Left colon (tissue), 2 donors: ENCODE measurements at regions not wholly inside any gene's neighbourhood (a gene's known extent, or its start where the extent isn't known, plus 50 kb on each side); places are given as distances from the start of the nearest gene placed in this dataset.

ENCODE experiments used
- ATAC-seq: fragments of 200-7000 bp; cut with Tn5 transposase; one replicate; pipeline ENCODE4 v1.9.1; 2020; ENCODE audit warnings: mild to moderate bottlenecking, moderate library complexity
- DNase-seq, 2 donors: peaks; one replicate each; pipeline ENCODE4 v3.0.0-alpha.2; 2020
- intact Hi-C, 2 donors: fragments of 100-400 bp; cut with DNase I in 1 of 2; cut with micrococcal nuclease in 1 of 2; formaldehyde crosslinking; loops; one replicate each; pipeline versions ENCODE4 v1.11.2 to v1.14.0; 2022; cut with DNase I, micrococcal nuclease
- donor health status: DM: no; HTN: no; CAD: no.
- donor health status: DM: yes; HTN: yes; CAD: no.

DNA sequence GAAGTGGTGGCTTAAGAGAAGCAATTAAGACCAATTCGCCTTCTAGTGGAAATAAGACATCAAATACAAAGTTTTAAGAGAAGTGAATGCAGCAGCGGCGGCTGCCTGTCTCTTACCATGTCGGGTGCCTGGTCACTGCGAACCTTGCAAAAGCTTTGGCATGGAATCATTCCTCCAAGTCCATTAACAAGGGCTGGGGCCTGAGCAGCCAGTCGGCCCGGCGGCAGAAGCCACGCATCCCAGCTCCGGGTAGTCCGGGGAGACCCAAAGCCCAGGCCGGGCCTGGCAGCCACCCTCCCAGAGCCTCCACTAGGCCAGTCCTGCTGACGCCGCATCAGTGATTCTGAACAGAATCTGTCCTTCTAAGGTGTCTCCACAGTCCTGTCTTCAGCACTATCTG, 321.0 kb downstream of the TMEM121 start:
- DNase-seq (no peak), ATAC-seq (no peak)
- intact Hi-C loops = no loop called here

DNA sequence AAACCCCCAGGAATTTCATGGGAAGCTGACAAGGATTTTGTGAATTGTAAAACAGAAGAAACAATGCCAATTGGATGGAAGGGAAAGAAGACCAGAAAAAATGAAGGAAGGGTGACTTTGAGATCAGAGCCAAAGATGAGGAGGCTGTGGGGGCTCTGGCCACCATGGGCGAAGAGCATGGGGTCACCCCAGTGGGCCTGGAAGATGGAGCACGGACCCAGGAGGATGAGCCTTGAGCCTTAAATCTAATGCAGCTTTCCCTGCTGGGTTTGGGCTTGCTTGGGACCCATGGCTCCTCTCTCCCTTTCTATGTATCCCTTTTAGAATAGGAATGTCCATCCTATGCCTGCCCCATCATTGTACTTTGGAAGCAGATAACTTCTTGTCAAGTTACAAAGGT, 322.2 kb downstream of the TMEM121 start:
- no peak for DNase-seq
- ATAC-seq = no peak
- intact Hi-C loops = no loop called here

- DNase-seq (no peak), ATAC-seq (no peak)
- intact Hi-C loops = no loop called here
Measured at GRCh38 chr14:105849933-105850626, 323.7 kb downstream of the TMEM121 start.

GRCh38 chr14:105850853-105851581, 324.6 kb downstream of the TMEM121 start:
- DNase-seq = no peak
- no peak for ATAC-seq
- intact Hi-C loops = no loop called here

GRCh38 chr14:105851716-105852377, 325.5 kb downstream of the TMEM121 start:
- ATAC-seq (no peak), DNase-seq (no peak)
- intact Hi-C loops = no loop called here

DNA sequence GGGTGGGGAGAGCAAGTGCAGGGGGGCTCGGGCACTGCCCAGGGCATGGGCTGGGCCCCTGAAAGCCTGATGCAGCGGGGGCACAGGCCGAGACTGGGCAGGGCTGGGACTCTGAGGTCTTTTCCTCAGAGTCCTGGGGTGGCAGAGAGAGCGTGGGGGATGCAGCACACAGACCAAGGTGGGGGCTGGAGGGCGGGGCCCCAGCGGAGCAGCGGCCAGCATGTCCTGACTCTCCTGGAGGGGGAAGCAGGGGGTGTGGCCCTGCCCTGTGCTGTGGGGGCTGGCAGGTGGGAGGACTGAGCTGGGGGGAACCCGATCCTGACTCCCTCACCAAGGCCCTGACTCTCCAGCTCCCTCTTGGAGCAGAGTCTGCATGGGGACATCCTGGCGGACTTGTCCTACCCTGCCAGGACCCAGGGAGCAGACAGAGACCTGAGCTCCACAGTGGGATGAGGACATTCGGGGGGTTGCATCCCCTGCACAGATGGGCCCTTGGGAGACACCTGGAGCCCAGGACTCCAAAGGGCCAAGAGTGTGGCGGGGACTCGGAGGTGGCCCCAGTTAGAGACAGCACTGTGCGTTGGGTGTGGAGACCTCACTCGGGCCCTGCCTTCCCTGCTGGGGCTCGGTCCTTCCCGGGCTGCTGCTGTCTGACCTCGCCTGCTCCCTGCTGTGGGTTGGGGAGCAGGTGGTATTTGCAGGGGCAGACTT, 326.1 kb downstream of the TMEM121 start:
- ATAC-seq (no peak), DNase-seq (no peak)
- intact Hi-C loops = no loop called here

- intact Hi-C loops = no loop called here
- DNase-seq = no peak
- no peak for ATAC-seq
Measured at GRCh38 chr14:105853089-105853906, 326.9 kb downstream of the TMEM121 start.

- ATAC-seq (no peak), DNase-seq (no peak)
- intact Hi-C loops = no loop called here
Measured at GRCh38 chr14:105853907-105854599, 327.7 kb downstream of the TMEM121 start.

GRCh38 chr14:105854600-105855245, 328.3 kb downstream of the TMEM121 start:
- intact Hi-C loops = no loop called here
- ATAC-seq = no peak
- DNase-seq = peak in 1 of 2 donors; percentile 18

GRCh38 chr14:105855246-105855892, 329.0 kb downstream of the TMEM121 start:
- intact Hi-C loops = no loop called here
- ATAC-seq (no peak), DNase-seq (peak in 1 of 2 donors; percentile 23)

DNA sequence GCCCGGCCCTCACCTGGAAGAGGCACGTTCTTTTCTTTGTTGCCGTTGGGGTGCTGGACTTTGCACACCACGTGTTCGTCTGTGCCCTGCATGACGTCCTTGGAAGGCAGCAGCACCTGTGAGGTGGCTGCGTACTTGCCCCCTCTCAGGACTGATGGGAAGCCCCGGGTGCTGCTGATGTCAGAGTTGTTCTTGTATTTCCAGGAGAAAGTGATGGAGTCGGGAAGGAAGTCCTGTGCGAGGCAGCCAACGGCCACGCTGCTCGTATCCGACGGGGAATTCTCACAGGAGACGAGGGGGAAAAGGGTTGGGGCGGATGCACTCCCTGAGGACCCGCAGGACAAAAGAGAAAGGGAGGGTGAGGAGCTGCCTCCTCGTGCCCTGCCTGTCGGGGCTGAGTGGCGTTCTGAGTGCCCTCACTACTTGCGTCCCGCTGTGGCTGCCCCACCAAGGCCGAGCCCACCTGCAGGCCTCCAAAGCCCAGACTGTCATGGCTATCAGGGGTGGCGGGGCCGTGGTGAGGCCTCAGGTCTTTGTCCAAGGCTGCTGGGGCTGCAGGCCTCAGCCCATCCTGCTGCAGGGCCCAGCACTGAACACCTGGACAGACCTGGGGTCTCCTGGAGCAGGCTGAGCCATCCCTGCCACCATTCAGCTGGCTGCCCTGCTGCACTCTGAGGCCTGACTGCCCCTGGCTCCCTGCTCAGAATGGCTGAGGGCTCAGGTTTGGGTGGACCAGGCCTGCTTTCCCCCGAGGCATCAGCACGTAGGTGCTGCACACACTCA, 329.7 kb downstream of the TMEM121 start:
- intact Hi-C loops = no loop called here
- DNase-seq (peak in 1 of 2 donors; percentile 18), ATAC-seq (no peak)

GRCh38 chr14:105856676-105857219, 330.4 kb downstream of the TMEM121 start:
- ATAC-seq (no peak), DNase-seq (peak in 1 of 2 donors; percentile 21)
- intact Hi-C loops = no loop called here

DNA sequence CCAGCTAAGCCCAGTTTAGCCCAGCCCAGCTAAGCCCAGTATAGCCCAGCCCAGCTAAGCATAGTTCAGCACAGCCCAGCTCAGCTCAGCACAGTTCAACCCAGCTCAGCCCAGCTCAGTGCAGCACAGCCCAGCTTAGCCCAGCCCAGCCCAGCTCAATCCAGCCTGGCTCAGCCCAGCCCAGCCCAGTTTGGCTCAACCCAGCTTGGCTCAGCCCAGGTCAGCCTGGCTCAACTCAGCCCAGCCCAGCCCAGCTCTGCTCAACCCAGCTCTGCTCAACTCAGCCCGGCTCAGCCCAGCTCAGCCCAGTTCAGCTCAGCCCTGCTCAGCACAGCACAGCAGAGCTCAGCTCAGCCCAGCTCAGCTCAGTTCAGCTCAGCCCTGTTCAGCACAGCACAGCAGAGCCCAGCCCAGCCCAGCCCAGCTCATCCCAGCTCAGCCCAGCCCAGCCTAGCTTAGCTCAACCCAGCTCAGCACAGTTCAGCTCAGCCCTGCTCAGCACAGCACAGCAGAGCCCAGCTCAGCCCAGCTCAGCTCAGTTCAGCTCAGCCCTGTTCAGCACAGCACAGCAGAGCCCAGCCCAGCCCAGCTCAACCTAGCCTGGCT, 330.9 kb downstream of the TMEM121 start:
- DNase-seq (no peak), ATAC-seq (no peak)
- intact Hi-C loops = no loop called here

DNA sequence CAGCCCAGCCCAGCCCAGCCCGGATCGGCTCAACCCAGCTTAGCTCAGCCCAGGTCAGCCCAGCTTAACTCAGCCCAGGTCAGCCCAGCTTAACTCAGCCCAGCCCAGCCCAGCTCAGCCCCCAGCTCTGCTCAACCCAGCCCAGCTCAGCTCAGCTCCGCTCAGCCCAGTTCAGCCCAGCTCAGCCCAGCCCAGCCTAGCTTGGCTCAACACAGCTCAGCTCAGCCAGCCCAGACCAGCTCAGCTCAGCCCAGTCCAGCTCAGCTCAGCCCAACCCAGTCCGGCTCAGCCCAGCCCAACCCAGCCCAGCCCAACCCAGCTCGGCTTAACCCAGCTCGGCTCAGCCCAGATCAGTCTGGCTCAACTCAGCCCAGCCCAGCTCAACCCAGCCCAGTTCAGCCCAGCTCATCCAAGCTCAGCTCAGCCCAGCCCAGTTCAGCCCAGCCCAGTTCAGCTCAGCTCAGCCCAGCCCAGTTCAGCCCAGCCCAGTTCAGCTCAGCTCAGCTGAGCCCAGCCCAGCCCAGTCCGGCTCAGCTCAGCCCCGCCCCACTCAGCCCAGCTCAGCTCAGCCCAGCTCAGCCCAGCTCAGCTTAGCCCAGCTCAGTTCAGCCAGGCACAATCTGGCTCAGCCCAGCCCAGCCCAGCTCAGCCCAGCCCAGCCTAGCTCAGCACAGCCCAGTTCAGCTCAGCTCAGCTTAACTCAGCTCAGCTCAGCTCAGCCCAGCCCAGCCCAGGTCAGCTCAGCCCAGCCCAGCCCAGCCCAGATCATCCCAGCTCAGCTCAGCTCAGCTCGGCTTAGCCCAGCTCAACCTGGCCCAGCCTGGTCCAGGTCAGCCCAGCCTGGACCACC, 331.7 kb downstream of the TMEM121 start:
- ATAC-seq (peak; percentile 11), DNase-seq (no peak)
- intact Hi-C loops = no loop called here

DNA sequence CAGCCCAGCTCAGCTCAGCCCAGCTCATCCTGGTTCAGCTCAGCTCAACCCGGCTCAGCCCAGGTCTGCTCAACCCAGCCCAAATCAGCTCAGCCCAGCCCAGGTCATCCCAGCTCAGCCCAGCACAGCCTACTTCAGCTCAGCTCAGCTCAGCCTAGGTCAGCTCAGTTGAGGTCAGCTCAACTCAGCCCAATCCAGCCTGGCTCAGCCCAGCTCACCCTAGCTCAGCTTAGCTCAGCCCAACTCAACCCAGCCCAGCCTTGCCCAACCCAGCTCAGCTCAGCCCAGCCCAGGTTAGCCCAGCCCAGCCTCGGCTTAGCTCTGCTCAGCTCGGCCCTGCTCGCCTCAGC, 332.3 kb downstream of the TMEM121 start:
- ATAC-seq (no peak), DNase-seq (no peak)
- intact Hi-C loops = no loop called here
